SK-N-SH treated with all-trans-retinoic acid at 6 μM for 48 hours (cell line): ENCODE measurements at regions not wholly inside any gene's neighbourhood (a gene's known extent, or its start where the extent isn't known, plus 50 kb on each side); places are given as distances from the start of the nearest gene placed in this dataset.

ENCODE experiments used
- ATAC-seq: fragments of 200-7000 bp; cut with Tn5 transposase; 3 replicates; pipeline ENCODE4 v1.9.1; 2020; ENCODE audit warnings: mild to moderate bottlenecking, moderate library complexity
- ARNTL ChIP-seq: fragments of 450-650 bp; formaldehyde crosslinking; IDR thresholded peaks from 2 replicates; pipeline ENCODE4 v1.5.0; 2020; ENCODE audit warnings: low read depth, mild to moderate bottlenecking, moderate library complexity, borderline replicate concordance
- BACH2 ChIP-seq: fragments of 250-450 bp; sonication (Bioruptor Pico); IDR thresholded peaks from 2 replicates; pipeline ENCODE4 v1.9.0; 2021; ENCODE audit warnings: mild to moderate bottlenecking, borderline replicate concordance
- CSDC2 ChIP-seq: fragments of 250-450 bp; sonication (Bioruptor Pico); IDR thresholded peaks from 2 replicates; pipeline ENCODE4 v1.5.0; 2020; ENCODE audit warnings: mild to moderate bottlenecking, moderate library complexity
- ESRRG ChIP-seq: fragments of 250-450 bp; sonication (Bioruptor Pico); IDR thresholded peaks from 2 replicates; pipeline ENCODE4 v1.6.1; 2021; ENCODE audit warnings: mild to moderate bottlenecking
- GLIS3 ChIP-seq: fragments of 250-450 bp; sonication (Bioruptor Pico); IDR thresholded peaks from 2 replicates; pipeline ENCODE4 v1.5.0; 2020; ENCODE audit warnings: mild to moderate bottlenecking, moderate library complexity
- ISL1 ChIP-seq: fragments of 250-450 bp; sonication (Bioruptor Pico); IDR thresholded peaks from 2 replicates; pipeline ENCODE4 v2.1.2; 2022; ENCODE audit warnings: mild to moderate bottlenecking, moderate library complexity
- OSR1 ChIP-seq: fragments of 250-450 bp; sonication (Bioruptor Pico); IDR thresholded peaks from 2 replicates; pipeline ENCODE4 v1.8.0; 2022; ENCODE audit warnings: moderate library complexity, mild to moderate bottlenecking, inconsistent platforms
- PPARA ChIP-seq: fragments of 250-450 bp; sonication (Bioruptor Pico); IDR thresholded peaks from 2 replicates; pipeline ENCODE4 v1.5.0; 2020; ENCODE audit warnings: mild to moderate bottlenecking, borderline replicate concordance
- RARB ChIP-seq: fragments of 250-450 bp; sonication (Bioruptor Pico); IDR thresholded peaks from 2 replicates; pipeline ENCODE4 v1.8.0; 2021; ENCODE audit warnings: mild to moderate bottlenecking, moderate library complexity
- SNAI2 ChIP-seq: fragments of 250-450 bp; sonication (Bioruptor Pico); IDR thresholded peaks from 2 replicates; pipeline ENCODE4 v1.5.0; 2020; ENCODE audit warnings: mild to moderate bottlenecking, moderate library complexity
- TCF4 ChIP-seq: fragments of 250-450 bp; sonication (Bioruptor Pico); IDR thresholded peaks from 2 replicates; pipeline ENCODE4 v1.8.0; 2021; ENCODE audit warnings: mild to moderate bottlenecking, moderate library complexity, borderline replicate concordance
- TOX ChIP-seq: fragments of 250-450 bp; sonication (Bioruptor Pico); IDR thresholded peaks from 2 replicates; pipeline ENCODE4 v1.8.0; 2021; ENCODE audit warnings: mild to moderate bottlenecking, moderate library complexity, borderline replicate concordance
- ZC3H10 ChIP-seq: fragments of 250-450 bp; sonication (Bioruptor Pico); IDR thresholded peaks from 2 replicates; pipeline ENCODE4 v1.5.1; 2021; ENCODE audit warnings: mild to moderate bottlenecking, moderate library complexity
- ZFP30 ChIP-seq: fragments of 450-650 bp; formaldehyde crosslinking; IDR thresholded peaks from 2 replicates; pipeline ENCODE4 v1.5.0; 2022; ENCODE audit warnings: mild to moderate bottlenecking, moderate library complexity
- ZNF8 ChIP-seq: fragments of 450-650 bp; formaldehyde crosslinking; IDR thresholded peaks from 2 replicates; pipeline ENCODE4 v1.5.0; 2020; ENCODE audit warnings: mild to moderate bottlenecking, moderate library complexity
- TF ChIP-seq, protein P1 (sequence below): fragments of 250-450 bp; sonication (Bioruptor Pico); IDR thresholded peaks from 2 replicates; pipeline ENCODE4 v1.5.1; 2020; ENCODE audit warnings: low read depth, mild to moderate bottlenecking, moderate library complexity
- TF ChIP-seq, protein P2 (sequence below): fragments of 250-450 bp; sonication (Bioruptor Pico); IDR thresholded peaks from 2 replicates; pipeline ENCODE4 v1.5.0; 2020; ENCODE audit warnings: mild to moderate bottlenecking, moderate library complexity
- TF ChIP-seq, protein P3 (sequence below): fragments of 250-450 bp; sonication (Bioruptor Pico); IDR thresholded peaks from 2 replicates; pipeline ENCODE4 v1.8.0; 2021; ENCODE audit warnings: low read depth, mild to moderate bottlenecking, moderate library complexity, borderline replicate concordance
- TF ChIP-seq, protein P4 (sequence below): fragments of 250-450 bp; sonication (Bioruptor Pico); IDR thresholded peaks from 2 replicates; pipeline ENCODE4 v1.5.1; 2021; ENCODE audit warnings: mild to moderate bottlenecking, moderate library complexity

DNA sequence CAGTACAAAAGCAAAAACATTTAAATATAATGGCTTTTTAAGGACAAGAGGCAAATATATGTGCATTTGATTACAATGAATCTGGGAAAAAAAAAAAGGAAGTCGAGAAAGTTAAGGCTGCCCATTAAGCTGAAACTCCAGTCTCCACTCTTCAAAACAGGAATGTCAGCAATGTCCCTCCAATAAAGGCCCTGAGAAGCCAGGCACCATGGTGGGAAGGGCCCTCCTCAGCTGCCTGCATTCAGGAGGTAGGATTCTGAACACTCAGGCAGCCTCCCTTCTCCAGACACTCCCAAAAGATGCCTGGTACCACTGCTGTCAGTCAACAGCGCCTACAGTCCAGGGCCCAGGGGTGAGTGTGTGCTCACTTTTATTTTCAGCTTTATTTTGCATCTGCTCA, 121.3 kb upstream of the MGMT start:
- ATAC-seq, result no peak
- no peak for TF ChIP-seq GLIS3 (CRISPR knock-in tag)
- no peak for TF ChIP-seq ZNF8
- TF ChIP-seq PPARA, result no peak
- TF ChIP-seq ARNTL, result no peak
- no peak for TF ChIP-seq TOX
- TF ChIP-seq ESRRG (CRISPR knock-in tag), result no peak
- TF ChIP-seq, protein P1, sequence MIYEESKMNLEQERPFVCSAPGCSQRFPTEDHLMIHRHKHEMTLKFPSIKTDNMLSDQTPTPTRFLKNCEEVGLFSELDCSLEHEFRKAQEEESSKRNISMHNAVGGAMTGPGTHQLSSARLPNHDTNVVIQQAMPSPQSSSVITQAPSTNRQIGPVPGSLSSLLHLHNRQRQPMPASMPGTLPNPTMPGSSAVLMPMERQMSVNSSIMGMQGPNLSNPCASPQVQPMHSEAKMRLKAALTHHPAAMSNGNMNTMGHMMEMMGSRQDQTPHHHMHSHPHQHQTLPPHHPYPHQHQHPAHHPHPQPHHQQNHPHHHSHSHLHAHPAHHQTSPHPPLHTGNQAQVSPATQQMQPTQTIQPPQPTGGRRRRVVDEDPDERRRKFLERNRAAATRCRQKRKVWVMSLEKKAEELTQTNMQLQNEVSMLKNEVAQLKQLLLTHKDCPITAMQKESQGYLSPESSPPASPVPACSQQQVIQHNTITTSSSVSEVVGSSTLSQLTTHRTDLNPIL (CRISPR knock-in tag), result no peak
- TF ChIP-seq CSDC2 (CRISPR knock-in tag), result no peak

DNA sequence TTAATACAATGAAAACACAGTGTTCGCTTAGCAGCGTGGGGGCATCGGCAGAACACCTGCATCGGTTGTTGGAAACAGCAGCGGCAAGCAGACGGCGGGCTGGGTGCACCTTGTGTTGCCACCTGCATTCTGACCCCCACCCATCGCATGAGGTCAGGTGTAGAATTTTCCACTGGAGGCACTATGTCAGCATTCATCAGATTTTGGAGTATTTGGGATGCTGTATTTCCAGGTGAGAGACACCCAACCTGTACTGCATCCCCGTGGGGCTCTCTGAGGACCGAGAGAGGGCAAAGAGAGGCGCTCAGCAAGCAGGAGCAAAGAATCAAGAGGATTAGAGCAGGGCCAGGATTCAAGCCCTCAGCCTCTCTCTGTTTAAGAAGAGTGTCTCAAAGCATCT, 116.4 kb upstream of the MGMT start:
- no peak for TF ChIP-seq ESRRG (CRISPR knock-in tag)
- TF ChIP-seq, all 23 proteins: peak for 0
- no peak for ATAC-seq

DNA sequence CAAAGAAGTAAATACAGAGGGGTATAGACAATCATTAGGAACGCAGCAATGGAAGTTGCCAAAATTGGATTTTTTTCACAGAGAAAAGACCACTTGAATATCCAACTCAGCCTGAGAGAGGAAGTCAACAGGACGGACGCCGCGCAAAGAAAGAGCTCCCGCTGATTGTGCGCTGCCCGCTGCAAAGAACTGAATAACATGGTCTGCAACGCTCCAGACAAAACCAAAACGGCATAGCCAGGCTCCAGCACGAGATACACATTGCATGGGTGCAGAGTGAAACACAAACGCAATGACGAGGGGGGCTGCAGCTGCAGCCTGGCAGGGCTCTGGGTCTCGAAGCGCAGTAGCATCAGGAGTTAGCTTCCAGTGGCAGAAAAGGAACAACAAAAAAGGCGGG, 113.9 kb upstream of the MGMT start:
- TF ChIP-seq, protein P2, sequence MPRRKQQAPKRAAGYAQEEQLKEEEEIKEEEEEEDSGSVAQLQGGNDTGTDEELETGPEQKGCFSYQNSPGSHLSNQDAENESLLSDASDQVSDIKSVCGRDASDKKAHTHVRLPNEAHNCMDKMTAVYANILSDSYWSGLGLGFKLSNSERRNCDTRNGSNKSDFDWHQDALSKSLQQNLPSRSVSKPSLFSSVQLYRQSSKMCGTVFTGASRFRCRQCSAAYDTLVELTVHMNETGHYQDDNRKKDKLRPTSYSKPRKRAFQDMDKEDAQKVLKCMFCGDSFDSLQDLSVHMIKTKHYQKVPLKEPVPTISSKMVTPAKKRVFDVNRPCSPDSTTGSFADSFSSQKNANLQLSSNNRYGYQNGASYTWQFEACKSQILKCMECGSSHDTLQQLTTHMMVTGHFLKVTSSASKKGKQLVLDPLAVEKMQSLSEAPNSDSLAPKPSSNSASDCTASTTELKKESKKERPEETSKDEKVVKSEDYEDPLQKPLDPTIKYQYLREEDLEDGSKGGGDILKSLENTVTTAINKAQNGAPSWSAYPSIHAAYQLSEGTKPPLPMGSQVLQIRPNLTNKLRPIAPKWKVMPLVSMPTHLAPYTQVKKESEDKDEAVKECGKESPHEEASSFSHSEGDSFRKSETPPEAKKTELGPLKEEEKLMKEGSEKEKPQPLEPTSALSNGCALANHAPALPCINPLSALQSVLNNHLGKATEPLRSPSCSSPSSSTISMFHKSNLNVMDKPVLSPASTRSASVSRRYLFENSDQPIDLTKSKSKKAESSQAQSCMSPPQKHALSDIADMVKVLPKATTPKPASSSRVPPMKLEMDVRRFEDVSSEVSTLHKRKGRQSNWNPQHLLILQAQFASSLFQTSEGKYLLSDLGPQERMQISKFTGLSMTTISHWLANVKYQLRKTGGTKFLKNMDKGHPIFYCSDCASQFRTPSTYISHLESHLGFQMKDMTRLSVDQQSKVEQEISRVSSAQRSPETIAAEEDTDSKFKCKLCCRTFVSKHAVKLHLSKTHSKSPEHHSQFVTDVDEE (CRISPR knock-in tag), result no peak
- TF ChIP-seq RARB, result no peak
- no peak for TF ChIP-seq TCF4 (CRISPR knock-in tag)
- no peak for TF ChIP-seq SNAI2 (CRISPR knock-in tag)
- no peak for TF ChIP-seq ZFP30 (CRISPR knock-in tag)
- no peak for TF ChIP-seq ISL1 (CRISPR knock-in tag)
- no peak for TF ChIP-seq ZC3H10 (CRISPR knock-in tag)
- no peak for TF ChIP-seq BACH2 (CRISPR knock-in tag)
- TF ChIP-seq ARNTL, result no peak
- no peak for ATAC-seq

DNA sequence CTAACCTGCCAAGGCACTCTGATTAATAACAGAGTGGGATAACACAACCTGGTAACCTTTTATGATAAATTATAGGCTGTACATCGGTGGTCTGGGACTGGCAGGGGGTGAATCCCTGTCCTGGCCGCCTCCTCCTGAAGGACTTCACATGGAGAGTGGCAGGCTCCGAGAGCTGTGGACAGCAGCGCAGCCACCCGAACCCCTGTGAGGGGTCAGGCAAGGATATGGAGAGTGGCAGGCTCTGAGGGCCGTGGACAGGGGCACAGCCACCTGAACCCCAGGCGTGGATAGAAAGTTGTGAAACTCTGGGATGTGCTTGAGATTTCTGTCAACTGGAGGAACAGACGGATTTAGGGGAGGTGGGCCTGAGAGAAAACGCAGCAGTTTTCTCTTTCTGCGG, 107.0 kb upstream of the MGMT start:
- no peak for TF ChIP-seq ISL1 (CRISPR knock-in tag)
- no peak for TF ChIP-seq RARB
- ATAC-seq, result no peak

DNA sequence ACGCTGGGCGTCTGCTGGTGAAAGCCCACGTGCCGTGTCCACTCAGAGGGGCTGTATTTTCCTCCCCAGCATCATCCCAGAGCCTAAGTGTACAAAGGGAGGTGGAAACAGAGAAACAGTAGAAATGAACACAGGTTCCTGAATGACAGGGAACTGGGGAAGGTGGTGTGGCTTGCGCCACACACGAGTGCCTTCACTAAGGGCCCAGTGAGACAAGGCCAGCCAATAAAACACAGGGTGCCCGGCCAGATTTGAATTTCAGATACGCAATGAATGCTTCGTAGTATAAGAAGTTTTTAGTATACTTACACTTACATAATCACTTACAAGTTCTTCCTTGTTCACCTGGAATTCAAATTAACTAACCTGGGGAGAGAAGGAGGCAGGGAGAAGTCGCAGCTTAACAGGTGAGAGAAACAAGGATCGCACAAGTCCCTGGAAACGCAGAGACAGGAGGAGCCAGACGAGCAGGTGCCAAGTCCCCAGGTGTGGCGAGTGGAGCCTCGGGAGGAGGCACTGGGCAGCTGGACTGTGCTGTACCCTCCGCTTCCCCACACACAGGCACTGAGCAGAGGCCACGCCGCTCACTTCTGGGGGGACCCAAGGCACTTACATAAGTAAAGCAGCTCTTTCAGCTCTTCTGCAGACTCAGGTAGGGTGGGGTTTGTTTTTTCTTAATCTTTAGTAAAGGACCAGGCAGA, 105.2 kb upstream of the MGMT start:
- ATAC-seq, result no peak
- TF ChIP-seq, protein P3, sequence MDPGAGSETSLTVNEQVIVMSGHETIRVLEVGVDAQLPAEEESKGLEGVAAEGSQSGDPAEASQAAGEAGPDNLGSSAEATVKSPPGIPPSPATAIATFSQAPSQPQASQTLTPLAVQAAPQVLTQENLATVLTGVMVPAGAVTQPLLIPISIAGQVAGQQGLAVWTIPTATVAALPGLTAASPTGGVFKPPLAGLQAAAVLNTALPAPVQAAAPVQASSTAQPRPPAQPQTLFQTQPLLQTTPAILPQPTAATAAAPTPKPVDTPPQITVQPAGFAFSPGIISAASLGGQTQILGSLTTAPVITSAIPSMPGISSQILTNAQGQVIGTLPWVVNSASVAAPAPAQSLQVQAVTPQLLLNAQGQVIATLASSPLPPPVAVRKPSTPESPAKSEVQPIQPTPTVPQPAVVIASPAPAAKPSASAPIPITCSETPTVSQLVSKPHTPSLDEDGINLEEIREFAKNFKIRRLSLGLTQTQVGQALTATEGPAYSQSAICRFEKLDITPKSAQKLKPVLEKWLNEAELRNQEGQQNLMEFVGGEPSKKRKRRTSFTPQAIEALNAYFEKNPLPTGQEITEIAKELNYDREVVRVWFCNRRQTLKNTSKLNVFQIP (CRISPR knock-in tag), result no peak
- TF ChIP-seq GLIS3 (CRISPR knock-in tag), result no peak

DNA sequence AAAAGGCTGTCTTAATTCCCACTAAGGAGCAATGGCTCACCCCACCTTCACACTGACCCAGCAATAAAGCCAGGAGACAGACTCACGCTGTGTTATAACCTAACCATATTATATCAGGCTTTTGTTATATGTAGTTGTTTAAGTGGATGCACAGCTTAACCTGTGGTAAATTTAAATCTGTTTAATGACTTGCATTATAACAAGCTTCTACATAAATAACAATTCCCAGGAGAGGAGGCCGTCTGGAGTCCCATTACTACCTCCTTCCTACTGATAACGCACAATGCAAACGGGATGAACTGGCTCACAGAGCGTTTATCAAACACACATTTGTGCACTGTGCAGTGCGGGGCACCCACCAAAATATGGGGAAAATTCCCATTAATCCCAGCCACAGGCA, 102.1 kb upstream of the MGMT start:
- ATAC-seq, result no peak
- TF ChIP-seq, protein P4, sequence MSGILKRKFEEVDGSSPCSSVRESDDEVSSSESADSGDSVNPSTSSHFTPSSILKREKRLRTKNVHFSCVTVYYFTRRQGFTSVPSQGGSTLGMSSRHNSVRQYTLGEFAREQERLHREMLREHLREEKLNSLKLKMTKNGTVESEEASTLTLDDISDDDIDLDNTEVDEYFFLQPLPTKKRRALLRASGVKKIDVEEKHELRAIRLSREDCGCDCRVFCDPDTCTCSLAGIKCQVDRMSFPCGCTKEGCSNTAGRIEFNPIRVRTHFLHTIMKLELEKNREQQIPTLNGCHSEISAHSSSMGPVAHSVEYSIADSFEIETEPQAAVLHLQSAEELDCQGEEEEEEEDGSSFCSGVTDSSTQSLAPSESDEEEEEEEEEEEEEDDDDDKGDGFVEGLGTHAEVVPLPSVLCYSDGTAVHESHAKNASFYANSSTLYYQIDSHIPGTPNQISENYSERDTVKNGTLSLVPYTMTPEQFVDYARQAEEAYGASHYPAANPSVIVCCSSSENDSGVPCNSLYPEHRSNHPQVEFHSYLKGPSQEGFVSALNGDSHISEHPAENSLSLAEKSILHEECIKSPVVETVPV (CRISPR knock-in tag), result no peak
- TF ChIP-seq OSR1 (CRISPR knock-in tag), result no peak
- no peak for TF ChIP-seq ESRRG (CRISPR knock-in tag)
- TF ChIP-seq ZNF8, result no peak
- TF ChIP-seq, protein P2 (CRISPR knock-in tag), result no peak
